Peyer's patch (tissue), 4 donors: ENCODE measurements at regions not wholly inside any gene's neighbourhood (a gene's known extent, or its start where the extent isn't known, plus 50 kb on each side); places are given as distances from the start of the nearest gene placed in this dataset.

ENCODE experiments used
- POLR2A ChIP-seq, 2 donors: fragments of 450-650 bp; IDR thresholded peaks; one replicate each; pipeline ENCODE4 v1.5.1; 2017; ENCODE audit warnings: antibody characterized with exemption in 2 of 2, mild to moderate bottlenecking in 2 of 2, moderate library complexity in 2 of 2
- TF ChIP-seq, protein P1 (sequence below), 6 experiments: fragments of 450-650 bp in 4 of 6; fragments of 200-600 bp in 2 of 6; sonication (generic) in 1 of 6; IDR thresholded peaks; one replicate each; pipeline ENCODE4 v1.5.1; 2017 to 2019; ENCODE audit warnings: antibody characterized with exemption in 6 of 6, mild to moderate bottlenecking in 3 of 6, moderate library complexity in 1 of 6

- TF ChIP-seq, protein P1, sequence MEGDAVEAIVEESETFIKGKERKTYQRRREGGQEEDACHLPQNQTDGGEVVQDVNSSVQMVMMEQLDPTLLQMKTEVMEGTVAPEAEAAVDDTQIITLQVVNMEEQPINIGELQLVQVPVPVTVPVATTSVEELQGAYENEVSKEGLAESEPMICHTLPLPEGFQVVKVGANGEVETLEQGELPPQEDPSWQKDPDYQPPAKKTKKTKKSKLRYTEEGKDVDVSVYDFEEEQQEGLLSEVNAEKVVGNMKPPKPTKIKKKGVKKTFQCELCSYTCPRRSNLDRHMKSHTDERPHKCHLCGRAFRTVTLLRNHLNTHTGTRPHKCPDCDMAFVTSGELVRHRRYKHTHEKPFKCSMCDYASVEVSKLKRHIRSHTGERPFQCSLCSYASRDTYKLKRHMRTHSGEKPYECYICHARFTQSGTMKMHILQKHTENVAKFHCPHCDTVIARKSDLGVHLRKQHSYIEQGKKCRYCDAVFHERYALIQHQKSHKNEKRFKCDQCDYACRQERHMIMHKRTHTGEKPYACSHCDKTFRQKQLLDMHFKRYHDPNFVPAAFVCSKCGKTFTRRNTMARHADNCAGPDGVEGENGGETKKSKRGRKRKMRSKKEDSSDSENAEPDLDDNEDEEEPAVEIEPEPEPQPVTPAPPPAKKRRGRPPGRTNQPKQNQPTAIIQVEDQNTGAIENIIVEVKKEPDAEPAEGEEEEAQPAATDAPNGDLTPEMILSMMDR (IDR thresholded peaks at IDR 0.05) = no peak
- no peak for TF ChIP-seq POLR2A (IDR thresholded peaks at IDR 0.05)
Observed at GRCh38 chr4:24236532-24236931, 346.7 kb upstream of the PPARGC1A start.
